ENCODE measurements at regions not wholly inside any gene's neighbourhood (a gene's known extent, or its start where the extent isn't known, plus 50 kb on each side); places are given as distances from the start of the nearest gene placed in this dataset.

DNA sequence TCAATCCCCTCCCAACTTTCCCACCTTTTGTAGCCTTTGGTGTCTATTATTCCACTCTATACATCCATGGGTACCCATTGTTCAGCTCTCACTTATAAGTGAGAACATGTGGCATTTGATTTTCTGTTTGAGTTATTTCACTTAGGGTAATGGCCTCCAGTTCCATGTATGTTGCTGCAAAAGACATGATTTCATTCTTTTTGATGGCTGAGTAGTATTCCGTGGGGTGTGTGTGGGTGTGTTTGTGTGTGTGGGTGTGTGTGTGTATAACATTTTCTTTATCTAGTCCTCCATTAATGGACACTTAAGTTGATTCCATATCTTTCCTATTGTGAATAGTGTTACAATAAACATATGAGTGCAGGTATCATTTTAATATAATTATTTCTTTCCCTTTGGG is 157.5 kb upstream of the FSTL4 start:
- DNase-seq (ENCODE audit: low spot score): no peak

GRCh38 chr5:133763744-133764143 is 151.4 kb upstream of the FSTL4 start:
- DNase-seq (ENCODE audit: low spot score): peak; percentile 28

GRCh38 chr5:133761632-133762031 is 149.3 kb upstream of the FSTL4 start:
- DNase-seq (ENCODE audit: low spot score): no peak

GRCh38 chr5:133760532-133760931 is 148.2 kb upstream of the FSTL4 start:
- no peak for DNase-seq (ENCODE audit: low spot score)

DNA sequence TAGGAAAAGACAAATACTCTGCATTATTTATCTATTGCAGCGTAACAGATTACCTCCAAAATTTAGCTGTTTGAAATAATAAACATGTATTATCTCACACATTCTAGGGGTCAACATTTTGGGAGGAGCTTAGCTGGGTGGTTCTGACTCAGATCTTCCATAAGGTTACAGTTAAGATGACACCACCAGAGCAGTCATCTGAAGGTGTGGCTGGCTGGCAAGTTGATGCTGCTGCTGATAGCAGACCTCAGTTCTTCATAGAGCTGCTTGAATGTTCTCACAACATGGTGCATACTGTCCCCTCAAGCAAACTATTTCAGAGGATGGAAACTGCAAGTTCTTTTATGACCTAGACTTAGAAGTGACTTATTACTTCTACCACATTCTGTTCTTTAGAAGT is 146.3 kb upstream of the FSTL4 start:
- no peak for DNase-seq (ENCODE audit: low spot score)

DNA sequence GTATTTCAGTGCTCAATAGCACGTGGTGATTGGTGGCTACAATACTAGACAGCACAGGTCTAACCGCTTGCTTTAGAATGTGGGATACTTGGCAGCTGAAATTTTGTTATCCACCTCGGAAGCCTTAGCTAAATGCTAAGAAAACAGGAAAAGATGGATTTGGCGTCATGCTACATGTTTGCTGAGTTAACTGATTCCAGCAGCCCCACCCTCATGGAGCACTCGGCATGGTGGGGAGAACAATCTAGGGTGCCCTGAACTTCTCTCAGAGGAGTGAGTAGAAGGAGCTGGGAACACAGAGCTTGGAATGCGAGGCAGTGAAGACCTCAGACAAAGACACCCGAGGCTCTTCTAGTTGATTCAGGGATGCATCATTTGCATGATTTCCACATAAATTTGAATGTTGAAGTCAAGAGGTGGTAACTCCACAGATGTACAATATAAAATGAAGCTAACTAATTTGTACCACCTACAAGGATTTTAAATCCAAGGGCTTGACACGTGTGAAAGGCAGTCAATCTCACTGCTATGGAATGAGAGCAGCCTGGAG is 145.1 kb upstream of the FSTL4 start:
- DNase-seq (ENCODE audit: low spot score): no peak

GRCh38 chr5:133756756-133757155 is 144.4 kb upstream of the FSTL4 start:
- no peak for DNase-seq (ENCODE audit: low spot score)

DNA sequence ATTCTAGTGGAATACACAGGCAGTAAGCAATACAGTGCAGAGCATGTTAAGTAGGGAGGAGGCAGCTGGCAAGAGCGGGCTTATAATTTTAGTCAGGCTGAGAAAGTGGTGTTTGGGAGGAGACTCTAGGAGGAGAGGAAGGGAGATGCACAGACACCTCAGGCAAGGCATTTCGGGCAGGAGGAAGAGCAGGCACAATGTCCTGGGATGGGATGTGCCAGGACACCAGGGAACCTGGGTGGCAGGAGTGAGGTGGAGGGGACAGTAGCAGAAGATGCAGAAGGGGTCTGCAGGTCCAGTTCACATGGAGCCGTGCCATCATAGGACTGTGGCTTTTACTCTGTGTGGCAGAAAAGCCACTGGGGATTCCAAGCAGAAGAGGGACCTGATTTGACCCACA is 143.7 kb upstream of the FSTL4 start:
- no peak for DNase-seq (ENCODE audit: low spot score)

- peak; percentile 22 for DNase-seq (ENCODE audit: low spot score)
Observed at GRCh38 chr5:133754575-133755169, 142.3 kb upstream of the FSTL4 start.

DNA sequence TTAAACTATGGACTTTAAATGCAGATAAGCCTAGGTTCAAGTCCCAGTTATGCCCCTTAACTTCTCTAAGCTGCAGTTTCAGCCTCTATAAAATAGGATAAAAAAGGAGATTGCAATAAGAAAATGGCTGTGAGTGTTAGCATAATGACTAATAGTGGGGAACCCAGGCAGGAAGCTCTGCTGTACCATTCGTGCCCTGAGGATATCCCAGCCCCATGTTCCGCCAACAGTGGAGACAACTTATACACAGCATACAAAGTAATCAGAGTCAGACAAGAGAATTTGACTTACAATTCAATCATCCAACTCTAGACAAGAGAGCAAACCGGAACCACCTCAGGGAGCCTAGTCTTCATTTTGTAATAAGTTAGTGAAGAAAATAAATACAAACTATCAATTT is 141.5 kb upstream of the FSTL4 start:
- no peak for DNase-seq (ENCODE audit: low spot score)

DNA sequence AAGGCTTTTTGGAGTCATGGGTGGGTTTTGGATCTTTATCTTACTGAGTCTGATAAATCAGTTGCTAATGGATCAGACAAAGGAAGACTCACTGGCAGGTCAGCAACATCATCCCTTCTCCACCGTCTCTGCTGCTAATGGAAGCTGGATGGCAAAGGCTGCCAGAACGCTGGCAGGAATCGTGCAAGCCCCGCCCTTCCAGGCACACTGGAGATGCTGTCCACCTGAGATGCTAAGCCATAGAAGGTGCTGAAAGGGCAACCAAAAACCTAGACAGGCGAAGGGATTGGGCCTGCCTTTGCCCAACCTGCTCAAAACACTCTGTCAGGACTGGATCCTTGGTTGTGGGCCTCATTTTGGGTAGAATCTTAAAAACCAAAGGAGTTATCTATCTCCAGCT is 139.5 kb upstream of the FSTL4 start:
- no peak for DNase-seq (ENCODE audit: low spot score)

- no peak for DNase-seq (ENCODE audit: low spot score)
Observed at GRCh38 chr5:133751421-133751820, 139.1 kb upstream of the FSTL4 start.

DNA sequence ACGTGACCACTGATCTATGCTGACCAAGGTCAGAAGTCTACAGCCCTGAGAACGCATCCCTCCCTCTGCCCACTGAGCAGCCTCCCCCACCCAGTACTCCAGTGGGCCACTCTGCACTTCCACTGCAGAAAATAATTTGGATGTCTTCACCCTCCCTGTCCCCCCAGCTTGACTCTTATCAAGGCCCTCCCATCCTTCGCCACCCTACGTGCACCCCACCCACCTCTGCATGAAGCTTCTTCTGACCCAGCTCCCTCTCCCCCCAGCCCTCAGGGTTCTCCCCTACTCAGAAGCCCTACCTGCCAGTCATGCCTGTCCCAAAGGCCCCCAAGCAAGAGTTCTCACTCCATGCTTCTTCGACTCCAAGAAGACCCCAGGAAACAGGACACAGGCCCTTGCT is 138.5 kb upstream of the FSTL4 start:
- no peak for DNase-seq (ENCODE audit: low spot score)

DNA sequence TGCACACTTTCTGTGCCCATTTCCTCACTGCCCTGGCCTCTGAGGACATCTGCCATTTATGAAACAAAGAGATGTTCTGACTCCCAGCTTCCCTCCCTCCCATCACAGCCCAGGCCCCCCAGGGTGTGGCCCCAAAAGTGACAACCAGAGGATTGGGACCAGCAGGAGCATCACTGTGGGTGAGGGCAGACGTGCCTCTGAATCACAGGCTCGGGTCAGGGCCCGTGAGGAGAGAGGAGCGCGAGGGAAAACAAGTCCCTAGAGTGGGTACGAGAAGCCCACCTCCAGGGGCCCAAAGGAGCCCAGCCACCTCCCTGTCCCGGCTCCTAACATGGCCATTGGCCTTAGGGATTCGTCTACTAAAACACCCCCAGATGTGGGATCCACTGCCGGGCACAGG is 138.0 kb upstream of the FSTL4 start:
- no peak for DNase-seq (ENCODE audit: low spot score)

- no peak for DNase-seq (ENCODE audit: low spot score)
Observed at GRCh38 chr5:133749331-133749985, 137.1 kb upstream of the FSTL4 start.

GRCh38 chr5:133746834-133747233 is 134.5 kb upstream of the FSTL4 start:
- DNase-seq (ENCODE audit: low spot score): no peak

DNA sequence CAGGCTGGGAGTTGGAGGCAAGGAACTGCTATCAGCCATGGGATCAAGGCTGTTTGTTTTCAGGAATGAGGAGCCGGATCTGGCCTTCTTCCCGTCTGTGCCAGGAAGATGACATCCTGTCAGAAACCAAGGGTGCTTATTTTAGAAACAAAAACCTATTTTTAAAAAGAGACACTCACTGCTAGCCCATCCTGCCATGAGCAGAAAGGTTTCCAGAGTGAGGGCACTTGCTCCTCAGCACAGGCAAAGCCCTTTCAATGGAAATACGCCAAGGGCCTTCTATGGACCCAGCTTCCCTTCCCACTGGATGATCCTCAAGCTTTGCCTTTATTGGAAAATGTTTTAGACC is 132.6 kb upstream of the FSTL4 start:
- no peak for DNase-seq (ENCODE audit: low spot score)

GRCh38 chr5:133744051-133744959 is 132.0 kb upstream of the FSTL4 start:
- DNase-seq (ENCODE audit: low spot score): peak; percentile 31

- no peak for DNase-seq (ENCODE audit: low spot score)
Observed at GRCh38 chr5:133742431-133742988, 130.2 kb upstream of the FSTL4 start.

DNA sequence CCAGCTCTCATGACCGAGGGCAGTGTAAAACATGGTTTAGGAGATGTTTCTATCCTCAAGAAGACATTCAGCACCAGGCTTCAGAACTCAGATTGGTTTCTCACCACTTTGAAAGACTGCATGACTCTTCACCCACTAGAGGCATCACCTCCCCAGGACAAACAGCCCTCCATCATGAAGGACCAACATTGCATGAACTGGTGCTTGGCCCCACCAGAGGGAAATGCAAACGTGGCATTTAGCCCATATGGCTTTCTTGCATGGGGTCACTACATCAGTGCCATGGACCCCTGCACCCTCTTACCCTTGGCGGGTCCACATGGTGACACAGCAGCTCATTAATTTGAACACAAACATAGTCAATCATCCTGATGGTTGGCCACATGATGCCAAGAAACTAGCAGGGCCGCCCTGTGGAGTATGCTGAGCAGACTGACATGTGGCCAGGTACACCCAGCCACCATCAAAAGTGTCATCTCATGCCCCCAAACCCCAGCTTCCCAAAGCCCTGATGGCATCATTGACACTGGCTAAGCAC is 129.5 kb upstream of the FSTL4 start:
- DNase-seq (ENCODE audit: low spot score): no peak

- no peak for DNase-seq (ENCODE audit: low spot score)
Observed at GRCh38 chr5:133741396-133741795, 129.1 kb upstream of the FSTL4 start.

GRCh38 chr5:133739181-133739780 is 126.9 kb upstream of the FSTL4 start:
- no peak for DNase-seq (ENCODE audit: low spot score)
